K562 (cell line): ENCODE measurements at regions not wholly inside any gene's neighbourhood (a gene's known extent, or its start where the extent isn't known, plus 50 kb on each side); places are given as distances from the start of the nearest gene placed in this dataset.

Experiments used
- ELF2 ChIP-seq: fragments of 250-450 bp; sonication (Bioruptor Pico); IDR thresholded peaks from 2 replicates; pipeline ENCODE4 v1.5.0; 2021; ENCODE audit warnings: mild to moderate bottlenecking
- POLR2A ChIP-seq: fragments of 450-650 bp; conservative IDR thresholded peaks from 2 replicates; pipeline ENCODE4 v1.6.1; 2016
- TF ChIP-seq, protein P1 (sequence below), 2 experiments: IDR thresholded peaks in 1 of 2; conservative IDR thresholded peaks in 1 of 2; 2 replicates each; pipeline ENCODE4 v1.6.1; 2016; ENCODE audit warnings: low read depth in 2 of 2, mild to moderate bottlenecking in 1 of 2, missing compliant biosample characterization in 1 of 2, missing genetic modification characterization in 1 of 2, moderate library complexity in 1 of 2

DNA sequence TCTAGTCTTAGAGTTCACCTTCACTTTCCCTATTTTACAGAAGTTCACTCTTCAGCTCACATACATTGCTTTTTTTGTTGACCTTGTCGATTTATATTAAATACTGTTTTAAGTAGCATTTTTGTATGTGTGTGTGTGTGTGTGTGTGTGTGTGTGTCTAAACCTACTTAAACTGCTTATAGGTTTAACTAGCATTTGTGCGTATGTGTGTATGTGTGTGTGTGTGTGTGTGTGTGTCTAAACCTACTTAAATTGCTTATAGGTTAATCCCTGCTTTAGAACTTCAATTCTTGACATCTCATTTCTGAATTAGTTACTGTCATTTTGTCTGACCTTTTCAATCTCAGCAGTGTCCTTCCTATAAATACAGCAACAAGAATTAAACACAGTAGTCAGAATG lies 254.8 kb upstream of the EPHA3 start:
- TF ChIP-seq ELF2 (CRISPR knock-in tag), result no peak
- no peak for TF ChIP-seq POLR2A
- TF ChIP-seq, protein P1, sequence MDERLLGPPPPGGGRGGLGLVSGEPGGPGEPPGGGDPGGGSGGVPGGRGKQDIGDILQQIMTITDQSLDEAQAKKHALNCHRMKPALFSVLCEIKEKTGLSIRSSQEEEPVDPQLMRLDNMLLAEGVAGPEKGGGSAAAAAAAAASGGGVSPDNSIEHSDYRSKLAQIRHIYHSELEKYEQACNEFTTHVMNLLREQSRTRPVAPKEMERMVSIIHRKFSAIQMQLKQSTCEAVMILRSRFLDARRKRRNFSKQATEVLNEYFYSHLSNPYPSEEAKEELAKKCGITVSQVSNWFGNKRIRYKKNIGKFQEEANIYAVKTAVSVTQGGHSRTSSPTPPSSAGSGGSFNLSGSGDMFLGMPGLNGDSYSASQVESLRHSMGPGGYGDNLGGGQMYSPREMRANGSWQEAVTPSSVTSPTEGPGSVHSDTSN (CRISPR knock-in tag; IDR thresholded peaks at IDR 0.05; ENCODE audit: low read depth), result no peak
- TF ChIP-seq, protein P1 (tag; conservative IDR thresholded peaks at IDR 0.05; ENCODE audit: low read depth), result no peak
